Omental fat pad (tissue), 3 donors: ENCODE measurements at regions not wholly inside any gene's neighbourhood (a gene's known extent, or its start where the extent isn't known, plus 50 kb on each side); places are given as distances from the start of the nearest gene placed in this dataset.

Experiments used
- ATAC-seq: fragments of 150-250 bp; one replicate; pipeline ENCODE4 v1.9.1; 2016; ENCODE audit warnings: mild to moderate bottlenecking, moderate library complexity; ENCODE audit not compliant: low FRiP score
- DNase-seq: peaks from one replicate; pipeline ENCODE4 v3.0.0-alpha.2; 2019; ENCODE audit warnings: low spot score
- CTCF ChIP-seq, 3 donors: fragments of 450-650 bp; IDR thresholded peaks; one replicate each; pipeline ENCODE4 v1.5.1; 2016 to 2017; ENCODE audit warnings: antibody characterized with exemption in 3 of 3, mild to moderate bottlenecking in 3 of 3, moderate library complexity in 2 of 3

GRCh38 chr14:42854061-42854460 lies 1247.4 kb downstream of the LRFN5 start:
- no peak for TF ChIP-seq CTCF (IDR thresholded peaks at IDR 0.05)
- no peak for ATAC-seq
- DNase-seq, result no peak

GRCh38 chr14:42848652-42849051 lies 1242.0 kb downstream of the LRFN5 start:
- ATAC-seq (no peak), DNase-seq (no peak)
- TF ChIP-seq CTCF (IDR thresholded peaks at IDR 0.05), result no peak

- ATAC-seq (no peak), DNase-seq (no peak)
- TF ChIP-seq CTCF (IDR thresholded peaks at IDR 0.05), result no peak
Observed at GRCh38 chr14:42814817-42815216, 1208.1 kb downstream of the LRFN5 start.

GRCh38 chr14:42806909-42807315 lies 1200.2 kb downstream of the LRFN5 start:
- DNase-seq (no peak), ATAC-seq (no peak)
- no peak for TF ChIP-seq CTCF (IDR thresholded peaks at IDR 0.05)

GRCh38 chr14:42804141-42804540 lies 1197.5 kb downstream of the LRFN5 start:
- no peak for TF ChIP-seq CTCF (IDR thresholded peaks at IDR 0.05)
- ATAC-seq, result no peak

GRCh38 chr14:42802346-42802745 lies 1195.7 kb downstream of the LRFN5 start:
- DNase-seq (no peak), ATAC-seq (no peak)
- no peak for TF ChIP-seq CTCF (IDR thresholded peaks at IDR 0.05)

More at GRCh38 chr14:42804141-42804540, 1197.5 kb downstream of the LRFN5 start:
- DNase-seq, result no peak

- ATAC-seq, result no peak
- TF ChIP-seq CTCF (IDR thresholded peaks at IDR 0.05), result no peak
- no peak for DNase-seq
Observed at GRCh38 chr14:42792166-42792565, 1185.5 kb downstream of the LRFN5 start.
